GM23338 (cell line): ENCODE measurements at regions not wholly inside any gene's neighbourhood (a gene's known extent, or its start where the extent isn't known, plus 50 kb on each side); places are given as distances from the start of the nearest gene placed in this dataset.
A peak's percentile ranks its signal among the peaks of the same experiment; 100 is the strongest.

ENCODE experiments used
- ATAC-seq: fragments of 200-7000 bp; cut with Tn5 transposase; 3 replicates; pipeline ENCODE4 v1.9.1; 2020
- DNase-seq: peaks from one replicate; pipeline ENCODE4 v3.0.0-alpha.2; 2015; ENCODE audit warnings: low spot score
- H2AFZ ChIP-seq: fragments of 200-600 bp; sonication (generic); 2 replicates; pipeline ENCODE4 v1.8.0; 2016; ENCODE audit warnings: antibody characterized with exemption, mild to moderate bottlenecking, moderate library complexity
- H3F3A ChIP-seq: fragments of 200-600 bp; sonication (generic); replicated peaks from 2 replicates; pipeline ENCODE4 v1.8.0; 2017; ENCODE audit warnings: antibody characterized with exemption, mixed run types, low read depth
- H3K27ac ChIP-seq: fragments of 200-600 bp; sonication (generic); 2 replicates; pipeline ENCODE4 v1.6.1; 2016; ENCODE audit warnings: low read depth
- H3K27me3 ChIP-seq: fragments of 200-600 bp; sonication (generic); 2 replicates; pipeline ENCODE4 v1.8.0; 2016; ENCODE audit warnings: mild to moderate bottlenecking, mixed run types, moderate library complexity; ENCODE audit not compliant: insufficient read depth
- H3K36me3 ChIP-seq: fragments of 200-600 bp; sonication (generic); 2 replicates; pipeline ENCODE4 v1.8.0; 2016; ENCODE audit warnings: mild to moderate bottlenecking; ENCODE audit not compliant: insufficient read depth
- H3K4me1 ChIP-seq: fragments of 200-600 bp; sonication (generic); 2 replicates; pipeline ENCODE4 v1.8.0; 2016; ENCODE audit warnings: mild to moderate bottlenecking, moderate library complexity; ENCODE audit not compliant: insufficient read depth
- H3K4me2 ChIP-seq: fragments of 200-600 bp; sonication (generic); 2 replicates; pipeline ENCODE4 v1.7.1; 2017; ENCODE audit warnings: mixed run types
- H3K4me3 ChIP-seq: fragments of 200-600 bp; sonication (generic); 2 replicates; pipeline ENCODE4 v1.6.1; 2016; ENCODE audit warnings: mixed run types
- H3K79me2 ChIP-seq: fragments of 200-600 bp; sonication (generic); replicated peaks from 2 replicates; pipeline ENCODE4 v1.8.0; 2017; ENCODE audit warnings: mild to moderate bottlenecking; ENCODE audit not compliant: insufficient read depth
- H3K9me2 ChIP-seq: fragments of 200-600 bp; sonication (generic); 2 replicates; pipeline ENCODE4 v1.8.0; 2017; ENCODE audit not compliant: insufficient read depth
- H4K20me1 ChIP-seq: fragments of 200-600 bp; sonication (generic); replicated peaks from 2 replicates; pipeline ENCODE4 v1.8.0; 2017; ENCODE audit warnings: mild to moderate bottlenecking; ENCODE audit not compliant: insufficient read depth
- H3K27ac Mint-ChIP-seq: 2 replicates; pipeline ENCODE4 v1.8.0; 2020; ENCODE audit warnings: inconsistent platforms, mild to moderate bottlenecking, moderate library complexity, mixed read lengths
- H3K27me3 Mint-ChIP-seq: 3 replicates; pipeline ENCODE4 v1.8.0; 2022; ENCODE audit warnings: low read depth, mild to moderate bottlenecking, moderate library complexity, mixed read lengths, inconsistent platforms; ENCODE audit not compliant: insufficient read depth, poor library complexity
- H3K36me3 Mint-ChIP-seq: 3 replicates; pipeline ENCODE4 v1.8.0; 2021; ENCODE audit warnings: low read depth, mild to moderate bottlenecking, inconsistent platforms, moderate library complexity, mixed read lengths
- H3K4me1 Mint-ChIP-seq: 3 replicates; pipeline ENCODE4 v1.8.0; 2020; ENCODE audit warnings: mild to moderate bottlenecking, inconsistent platforms, mixed read lengths
- H3K4me3 Mint-ChIP-seq: 3 replicates; pipeline ENCODE4 v1.8.0; 2021; ENCODE audit warnings: moderate library complexity, mild to moderate bottlenecking, inconsistent platforms, mixed read lengths
- H3K9me3 Mint-ChIP-seq: 3 replicates; pipeline ENCODE4 v1.8.0; 2020; ENCODE audit warnings: moderate library complexity, mild to moderate bottlenecking, inconsistent platforms, mixed read lengths
- CREB1 ChIP-seq: fragments of 250-450 bp; sonication (Bioruptor Pico); IDR thresholded peaks from 2 replicates; pipeline ENCODE4 v1.5.0; 2020; ENCODE audit warnings: low read depth, mild to moderate bottlenecking, moderate library complexity
- CTCF ChIP-seq, 2 experiments: fragments of 200-600 bp in 1 of 2; sonication (generic) in 1 of 2; conservative IDR thresholded peaks; 2 replicates each; pipeline versions ENCODE4 v1.5.1 to v1.6.1; 2016 to 2017; ENCODE audit warnings: antibody characterized with exemption in 2 of 2, low read depth in 2 of 2, mild to moderate bottlenecking in 2 of 2, moderate library complexity in 1 of 2
- ETS1 ChIP-seq: IDR thresholded peaks from 2 replicates; pipeline ENCODE4 v1.6.1; 2016; ENCODE audit warnings: antibody characterized with exemption
- EZH2 ChIP-seq: fragments of 200-600 bp; sonication (generic); IDR thresholded peaks from one replicate; pipeline ENCODE4 v1.8.0; 2017; ENCODE audit warnings: antibody characterized with exemption, mild to moderate bottlenecking, low read depth; ENCODE audit not compliant: unreplicated experiment
- EZH2phosphoT487 ChIP-seq: fragments of 200-600 bp; sonication (generic); IDR thresholded peaks from one replicate; pipeline ENCODE4 v1.8.1; 2018; ENCODE audit warnings: antibody characterized with exemption; ENCODE audit not compliant: unreplicated experiment
- NANOG ChIP-seq: IDR thresholded peaks from 2 replicates; pipeline ENCODE4 v1.6.1; 2016; ENCODE audit warnings: antibody characterized with exemption, borderline replicate concordance
- POLR2AphosphoS5 ChIP-seq: IDR thresholded peaks from 2 replicates; pipeline ENCODE4 v1.6.1; 2016; ENCODE audit warnings: antibody characterized with exemption, low read depth
- STAT1 ChIP-seq: IDR thresholded peaks from one replicate; pipeline ENCODE4 v1.6.1; 2016; ENCODE audit warnings: antibody characterized with exemption; ENCODE audit not compliant: unreplicated experiment
- ZNF114 ChIP-seq: fragments of 250-450 bp; sonication (Bioruptor Pico); IDR thresholded peaks from 2 replicates; pipeline ENCODE4 v1.5.0; 2020; ENCODE audit warnings: mild to moderate bottlenecking, moderate library complexity
- ZNF331 ChIP-seq: fragments of 250-450 bp; sonication (Bioruptor Pico); IDR thresholded peaks from 2 replicates; pipeline ENCODE4 v1.5.0; 2020; ENCODE audit warnings: low read depth, mild to moderate bottlenecking, moderate library complexity
- TF ChIP-seq, protein P1 (sequence below): fragments of 250-450 bp; sonication (Bioruptor Pico); IDR thresholded peaks from 2 replicates; pipeline ENCODE4 v1.5.0; 2020; ENCODE audit warnings: mild to moderate bottlenecking, moderate library complexity

DNA sequence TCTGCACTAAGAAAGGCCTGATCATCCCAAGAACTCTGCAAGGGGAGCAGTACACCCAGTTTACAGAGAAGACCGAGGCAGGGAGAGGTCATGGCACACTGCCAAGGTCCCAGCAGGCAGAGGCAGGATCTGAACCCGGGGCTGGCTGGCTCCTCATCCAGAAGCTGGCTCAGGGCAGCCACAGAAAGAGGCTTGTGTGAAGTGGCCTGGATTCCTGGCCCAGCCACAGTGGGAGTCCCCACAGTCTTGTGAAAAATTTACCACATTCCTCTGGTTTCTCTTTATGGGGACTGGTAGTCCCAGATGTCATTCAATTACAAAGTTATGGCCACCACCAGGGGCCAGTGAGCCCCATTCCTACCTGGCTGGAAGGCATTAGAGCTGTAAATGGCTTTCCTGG lies 440.5 kb downstream of the MIAT start:
- Mint-ChIP-seq H3K36me3 (no peaks in the 10 kb centered on the region), H3K9me3 (no peaks in the 10 kb centered on the region), H3K27ac (no peak overlapping the region), H3K4me3 (no peak overlapping the region), H3K4me1 (peaks cover 23% of the 10 kb centered on the region), H3K27me3 (peaks cover 7% of the 10 kb centered on the region)
- no peak overlapping the region for H2AFZ ChIP-seq
- peaks cover 4% of the 10 kb centered on the region; the same call in 1 of the 2 replicates for H3K27me3 ChIP-seq
- H4K20me1 ChIP-seq, result no peaks in the 10 kb centered on the region
- H3F3A ChIP-seq, result 0 out of 2 replicates have a peak, but pooled peaks cover 3% of the 10 kb centered on the region
- DNase-seq, result peak; percentile 20
- TF ChIP-seq ZNF331 (CRISPR knock-in tag) (no peak), ZNF114 (CRISPR knock-in tag) (no peak), CREB1 (CRISPR knock-in tag) (no peak), CTCF (conservative IDR thresholded peaks at IDR 0.05; ENCODE audit: low read depth in 2 of 2) (no peak), POLR2AphosphoS5 (no peak), EZH2phosphoT487 (no peak), NANOG (no peak), STAT1 (no peak), ETS1 (no peak), EZH2 (no peak)
- TF ChIP-seq, protein P1, sequence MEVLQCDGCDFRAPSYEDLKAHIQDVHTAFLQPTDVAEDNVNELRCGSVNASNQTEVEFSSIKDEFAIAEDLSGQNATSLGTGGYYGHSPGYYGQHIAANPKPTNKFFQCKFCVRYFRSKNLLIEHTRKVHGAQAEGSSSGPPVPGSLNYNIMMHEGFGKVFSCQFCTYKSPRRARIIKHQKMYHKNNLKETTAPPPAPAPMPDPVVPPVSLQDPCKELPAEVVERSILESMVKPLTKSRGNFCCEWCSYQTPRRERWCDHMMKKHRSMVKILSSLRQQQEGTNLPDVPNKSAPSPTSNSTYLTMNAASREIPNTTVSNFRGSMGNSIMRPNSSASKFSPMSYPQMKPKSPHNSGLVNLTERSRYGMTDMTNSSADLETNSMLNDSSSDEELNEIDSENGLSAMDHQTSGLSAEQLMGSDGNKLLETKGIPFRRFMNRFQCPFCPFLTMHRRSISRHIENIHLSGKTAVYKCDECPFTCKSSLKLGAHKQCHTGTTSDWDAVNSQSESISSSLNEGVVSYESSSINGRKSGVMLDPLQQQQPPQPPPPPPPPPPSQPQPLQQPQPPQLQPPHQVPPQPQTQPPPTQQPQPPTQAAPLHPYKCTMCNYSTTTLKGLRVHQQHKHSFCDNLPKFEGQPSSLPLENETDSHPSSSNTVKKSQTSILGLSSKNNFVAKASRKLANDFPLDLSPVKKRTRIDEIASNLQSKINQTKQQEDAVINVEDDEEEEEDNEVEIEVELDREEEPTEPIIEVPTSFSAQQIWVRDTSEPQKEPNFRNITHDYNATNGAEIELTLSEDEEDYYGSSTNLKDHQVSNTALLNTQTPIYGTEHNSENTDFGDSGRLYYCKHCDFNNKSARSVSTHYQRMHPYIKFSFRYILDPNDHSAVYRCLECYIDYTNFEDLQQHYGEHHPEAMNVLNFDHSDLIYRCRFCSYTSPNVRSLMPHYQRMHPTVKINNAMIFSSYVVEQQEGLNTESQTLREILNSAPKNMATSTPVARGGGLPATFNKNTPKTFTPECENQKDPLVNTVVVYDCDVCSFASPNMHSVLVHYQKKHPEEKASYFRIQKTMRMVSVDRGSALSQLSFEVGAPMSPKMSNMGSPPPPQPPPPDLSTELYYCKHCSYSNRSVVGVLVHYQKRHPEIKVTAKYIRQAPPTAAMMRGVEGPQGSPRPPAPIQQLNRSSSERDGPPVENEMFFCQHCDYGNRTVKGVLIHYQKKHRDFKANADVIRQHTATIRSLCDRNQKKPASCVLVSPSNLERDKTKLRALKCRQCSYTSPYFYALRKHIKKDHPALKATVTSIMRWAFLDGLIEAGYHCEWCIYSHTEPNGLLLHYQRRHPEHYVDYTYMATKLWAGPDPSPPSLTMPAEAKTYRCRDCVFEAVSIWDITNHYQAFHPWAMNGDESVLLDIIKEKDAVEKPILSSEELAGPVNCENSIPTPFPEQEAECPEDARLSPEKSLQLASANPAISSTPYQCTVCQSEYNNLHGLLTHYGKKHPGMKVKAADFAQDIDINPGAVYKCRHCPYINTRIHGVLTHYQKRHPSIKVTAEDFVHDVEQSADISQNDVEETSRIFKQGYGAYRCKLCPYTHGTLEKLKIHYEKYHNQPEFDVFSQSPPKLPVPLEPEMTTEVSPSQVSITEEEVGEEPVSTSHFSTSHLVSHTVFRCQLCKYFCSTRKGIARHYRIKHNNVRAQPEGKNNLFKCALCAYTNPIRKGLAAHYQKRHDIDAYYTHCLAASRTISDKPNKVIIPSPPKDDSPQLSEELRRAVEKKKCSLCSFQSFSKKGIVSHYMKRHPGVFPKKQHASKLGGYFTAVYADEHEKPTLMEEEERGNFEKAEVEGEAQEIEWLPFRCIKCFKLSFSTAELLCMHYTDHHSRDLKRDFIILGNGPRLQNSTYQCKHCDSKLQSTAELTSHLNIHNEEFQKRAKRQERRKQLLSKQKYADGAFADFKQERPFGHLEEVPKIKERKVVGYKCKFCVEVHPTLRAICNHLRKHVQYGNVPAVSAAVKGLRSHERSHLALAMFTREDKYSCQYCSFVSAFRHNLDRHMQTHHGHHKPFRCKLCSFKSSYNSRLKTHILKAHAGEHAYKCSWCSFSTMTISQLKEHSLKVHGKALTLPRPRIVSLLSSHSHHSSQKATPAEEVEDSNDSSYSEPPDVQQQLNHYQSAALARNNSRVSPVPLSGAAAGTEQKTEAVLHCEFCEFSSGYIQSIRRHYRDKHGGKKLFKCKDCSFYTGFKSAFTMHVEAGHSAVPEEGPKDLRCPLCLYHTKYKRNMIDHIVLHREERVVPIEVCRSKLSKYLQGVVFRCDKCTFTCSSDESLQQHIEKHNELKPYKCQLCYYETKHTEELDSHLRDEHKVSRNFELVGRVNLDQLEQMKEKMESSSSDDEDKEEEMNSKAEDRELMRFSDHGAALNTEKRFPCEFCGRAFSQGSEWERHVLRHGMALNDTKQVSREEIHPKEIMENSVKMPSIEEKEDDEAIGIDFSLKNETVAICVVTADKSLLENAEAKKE (CRISPR knock-in tag), result no peak
- peaks cover 15% of the 10 kb centered on the region; the same call in 1 of the 2 replicates for H3K4me1 ChIP-seq
- H3K27ac ChIP-seq, result no peak overlapping the region
- no peak overlapping the region for H3K4me2 ChIP-seq
- H3K9me2 ChIP-seq, result 0 out of 2 replicates have a peak, but pooled peaks cover 3% of the 10 kb centered on the region
- ATAC-seq, result no peak
- no peak overlapping the region for H3K4me3 ChIP-seq
- no peaks in the 10 kb centered on the region for H3K79me2 ChIP-seq
- no peaks in the 10 kb centered on the region for H3K36me3 ChIP-seq
